ENCODE measurements at regions not wholly inside any gene's neighbourhood (a gene's known extent, or its start where the extent isn't known, plus 50 kb on each side); places are given as distances from the start of the nearest gene placed in this dataset.

- Histone ChIP-seq H3K36me3 (no peaks in the 10 kb centered on the region), H3K4me3 (no peak overlapping the region)
- TF ChIP-seq POLR2AphosphoS5 (IDR thresholded peaks at IDR 0.05) = no peak
- no peak for TF ChIP-seq CTCF (IDR thresholded peaks at IDR 0.05)
- TF ChIP-seq EP300 (IDR thresholded peaks at IDR 0.05) = no peak
- TF ChIP-seq POLR2A (IDR thresholded peaks at IDR 0.05) = no peak
These were observed 114.9 kb downstream of the NMUR2 start for GRCh38 chr5:152290181-152290580.

GRCh38 chr5:152288917-152289595 lies 116.0 kb downstream of the NMUR2 start:
- DNase-seq = no peak
- WGBS, 2 donors = 34 to 40% methylated on average over 3 of the region's 3 CpGs
- H3K9me3 ChIP-seq = no peaks in the 10 kb centered on the region
- no peaks in the 10 kb centered on the region for H3K27me3 ChIP-seq
- peak overlapping the region in 2 of 4 donors; percentile 24 to 36 for H3K27ac ChIP-seq
- no peak overlapping the region for H3K4me3 ChIP-seq
- no peaks in the 10 kb centered on the region for H3K36me3 ChIP-seq
- TF ChIP-seq CTCF (IDR thresholded peaks at IDR 0.05) (no peak), POLR2AphosphoS5 (IDR thresholded peaks at IDR 0.05) (no peak), EP300 (IDR thresholded peaks at IDR 0.05) (no peak), POLR2A (IDR thresholded peaks at IDR 0.05) (no peak)
- peaks cover 0 to 8% (median 0%) of the 10 kb centered on the region in 4 donors for H3K4me1 ChIP-seq
- peak in 1 of 2 donors; percentile 40 for ATAC-seq (ENCODE audit: low FRiP score in 2 of 2)

More at GRCh38 chr5:152290181-152290580, 114.9 kb downstream of the NMUR2 start:
- no peak for DNase-seq
- Histone ChIP-seq H3K27me3 (no peaks in the 10 kb centered on the region), H3K9me3 (no peaks in the 10 kb centered on the region), H3K4me1 (peaks cover 0 to 8% (median 0%) of the 10 kb centered on the region in 4 donors), H3K27ac (no peak overlapping the region)
- ATAC-seq (ENCODE audit: low FRiP score in 2 of 2) = no peak
- 71 to 75% methylated on average over 5 of the region's 5 CpGs for whole genome bisulfite sequencing, 2 donors

GRCh38 chr5:152288499-152288898 lies 116.6 kb downstream of the NMUR2 start:
- Histone ChIP-seq H3K36me3 (no peaks in the 10 kb centered on the region), H3K4me3 (no peak overlapping the region), H3K27ac (peak overlapping the region in 2 of 4 donors; percentile 24 to 36), H3K4me1 (peaks cover 0 to 8% (median 0%) of the 10 kb centered on the region in 4 donors), H3K27me3 (no peaks in the 10 kb centered on the region), H3K9me3 (no peaks in the 10 kb centered on the region)
- ATAC-seq (ENCODE audit: low FRiP score in 2 of 2) (peak in 1 of 2 donors; percentile 15), DNase-seq (no peak)
- no peak for TF ChIP-seq POLR2AphosphoS5 (IDR thresholded peaks at IDR 0.05)
- TF ChIP-seq EP300 (IDR thresholded peaks at IDR 0.05) = no peak
- no peak for TF ChIP-seq CTCF (IDR thresholded peaks at IDR 0.05)
- no peak for TF ChIP-seq POLR2A (IDR thresholded peaks at IDR 0.05)
- WGBS, 2 donors = 38 to 40% methylated on average over 6 of the region's 6 CpGs

- TF ChIP-seq POLR2A (IDR thresholded peaks at IDR 0.05) = no peak
- TF ChIP-seq CTCF (IDR thresholded peaks at IDR 0.05) = no peak
- no peak for TF ChIP-seq EP300 (IDR thresholded peaks at IDR 0.05)
- no peak for TF ChIP-seq POLR2AphosphoS5 (IDR thresholded peaks at IDR 0.05)
- DNase-seq (no peak), ATAC-seq (ENCODE audit: low FRiP score in 2 of 2) (no peak)
- H3K9me3 ChIP-seq = no peaks in the 10 kb centered on the region
- no peak overlapping the region for H3K4me3 ChIP-seq
- H3K27me3 ChIP-seq = no peaks in the 10 kb centered on the region
- no peaks in the 10 kb centered on the region for H3K36me3 ChIP-seq
- H3K27ac ChIP-seq = no peak overlapping the region
- peaks cover 0 to 8% (median 0%) of the 10 kb centered on the region in 4 donors for H3K4me1 ChIP-seq
- 57% methylated on average over 3 of the region's 3 CpGs for WGBS, 2 donors
These were observed 119.3 kb downstream of the NMUR2 start for GRCh38 chr5:152285764-152286163.

GRCh38 chr5:152282331-152282730 lies 122.7 kb downstream of the NMUR2 start:
- Histone ChIP-seq H3K36me3 (no peaks in the 10 kb centered on the region), H3K27me3 (no peaks in the 10 kb centered on the region), H3K9me3 (no peaks in the 10 kb centered on the region), H3K27ac (no peak overlapping the region), H3K4me1 (no peaks in the 10 kb centered on the region), H3K4me3 (no peak overlapping the region)
- DNase-seq = no peak
- ATAC-seq (ENCODE audit: low FRiP score in 2 of 2) = no peak
- WGBS, 2 donors = 71 to 76% methylated on average over 1 of the region's 1 CpG
- TF ChIP-seq EP300 (IDR thresholded peaks at IDR 0.05) (no peak), CTCF (IDR thresholded peaks at IDR 0.05) (no peak), POLR2A (IDR thresholded peaks at IDR 0.05) (no peak), POLR2AphosphoS5 (IDR thresholded peaks at IDR 0.05) (no peak)
